Hippocampal formation (tissue), 2 donors: ENCODE measurements at regions not wholly inside any gene's neighbourhood (a gene's known extent, or its start where the extent isn't known, plus 50 kb on each side); places are given as distances from the start of the nearest gene placed in this dataset.
"Not testable (repeated sequence)": the region's sequence is repeated elsewhere in the genome, so short reads cannot be mapped to it uniquely, and the experiment has no call there.

Experiments
- DNase-seq, 2 donors: peaks; one replicate each; lab custom pipeline; 2025; lab: John Stamatoyannopoulos, UW

DNA sequence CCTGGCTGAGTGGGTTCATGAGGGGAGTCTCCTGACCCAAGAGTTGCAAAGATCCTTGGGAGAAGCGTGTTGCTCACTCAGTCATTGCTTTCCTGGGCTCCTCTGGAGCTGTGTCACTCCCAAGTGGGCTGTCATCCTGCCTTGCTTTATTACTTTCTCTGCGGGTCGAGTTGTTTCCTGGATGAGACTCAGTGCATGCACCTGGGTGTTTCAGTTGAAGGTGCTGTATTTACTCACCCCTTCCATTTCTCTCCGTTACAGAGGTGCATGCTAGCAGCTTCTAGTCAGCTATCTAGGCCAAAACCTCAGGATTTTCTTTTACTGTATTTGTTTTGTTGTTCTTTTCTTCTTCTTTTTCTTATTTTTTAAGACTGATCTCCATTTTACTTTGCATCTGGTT, 785.5 kb upstream of the EDIL3 start:
- DNase-seq: no peak

GRCh38 chr5:85173469-85173868, 788.8 kb upstream of the EDIL3 start:
- DNase-seq: no peak

DNA sequence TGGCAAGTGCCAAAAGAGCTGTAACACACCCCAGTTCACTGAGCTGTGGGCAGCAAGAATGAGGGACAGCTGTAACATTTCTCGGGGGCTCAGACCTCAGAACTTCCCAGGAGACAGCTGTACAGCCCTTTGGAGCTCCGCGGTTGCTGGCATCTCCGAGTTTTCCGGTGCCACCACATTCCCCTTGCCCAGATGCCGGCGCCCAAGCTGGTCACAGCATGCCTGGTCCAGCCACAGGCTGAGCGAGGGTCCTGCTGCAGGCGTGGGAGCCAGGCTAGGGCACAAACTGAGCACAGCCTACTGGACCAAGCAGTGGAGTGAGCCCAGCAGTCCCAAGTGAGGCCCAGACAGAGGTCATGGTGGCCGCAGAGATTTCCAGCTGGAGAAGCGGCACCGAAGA, 797.7 kb upstream of the EDIL3 start:
- DNase-seq: no peak

GRCh38 chr5:85204289-85204688, 819.6 kb upstream of the EDIL3 start:
- DNase-seq: no peak

GRCh38 chr5:85205430-85205829, 820.8 kb upstream of the EDIL3 start:
- no peak for DNase-seq

DNA sequence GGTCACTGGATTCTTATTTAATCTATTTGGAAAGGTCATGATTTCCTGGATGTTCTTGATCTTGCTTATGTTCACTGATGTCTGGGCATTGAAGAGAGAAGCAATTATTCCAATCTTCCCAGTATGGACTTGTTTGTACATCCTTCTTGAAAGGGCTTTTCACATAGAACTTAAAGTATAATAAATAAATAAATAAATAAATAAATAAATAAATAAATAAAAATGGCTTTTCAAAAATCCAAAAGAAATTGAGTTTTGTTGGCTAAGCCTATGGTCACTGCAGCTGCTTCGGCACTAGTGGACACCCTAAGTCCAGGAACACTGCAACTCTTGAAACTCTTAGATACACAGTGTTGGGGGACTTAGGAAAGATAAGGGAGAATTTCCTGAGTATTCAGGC, 840.7 kb upstream of the EDIL3 start:
- DNase-seq: no peak

DNA sequence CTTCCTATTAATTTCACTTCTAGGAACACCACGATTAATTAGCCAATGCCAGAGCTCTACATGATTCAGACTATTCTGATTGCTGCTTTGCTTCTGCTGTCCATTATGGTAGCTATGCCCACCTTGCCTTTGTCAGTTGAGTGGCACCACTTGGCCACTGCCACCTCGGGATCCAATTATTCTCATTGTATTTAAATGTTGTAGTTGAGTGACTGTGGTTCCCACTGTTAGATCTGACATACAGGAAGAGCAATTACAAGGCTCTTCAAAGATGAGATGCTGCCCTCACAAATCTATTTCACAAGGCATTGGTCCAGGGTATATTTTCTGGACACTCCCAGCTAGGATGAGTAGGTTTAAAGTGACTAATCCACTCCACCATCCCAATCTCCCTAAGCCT, 864.5 kb upstream of the EDIL3 start:
- DNase-seq: no peak

DNA sequence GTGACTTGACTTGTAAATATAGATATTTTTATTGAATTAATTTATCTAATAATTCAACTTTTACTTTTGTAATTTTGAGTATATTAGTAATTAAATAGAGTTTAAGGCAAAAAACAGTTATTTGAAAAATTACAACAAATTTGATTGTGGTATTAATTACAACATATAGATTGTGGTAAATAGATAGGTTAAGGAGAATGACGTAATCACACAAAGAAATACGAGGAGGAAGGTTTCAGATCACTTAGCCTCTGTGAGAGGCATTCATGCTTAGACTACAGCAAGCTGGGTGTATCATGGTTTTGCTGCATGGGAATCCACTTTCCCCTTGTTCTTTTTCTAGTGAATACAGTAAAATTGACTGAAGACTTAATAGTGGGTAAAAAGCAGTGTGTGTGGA, 878.4 kb upstream of the EDIL3 start:
- DNase-seq: no peak

DNA sequence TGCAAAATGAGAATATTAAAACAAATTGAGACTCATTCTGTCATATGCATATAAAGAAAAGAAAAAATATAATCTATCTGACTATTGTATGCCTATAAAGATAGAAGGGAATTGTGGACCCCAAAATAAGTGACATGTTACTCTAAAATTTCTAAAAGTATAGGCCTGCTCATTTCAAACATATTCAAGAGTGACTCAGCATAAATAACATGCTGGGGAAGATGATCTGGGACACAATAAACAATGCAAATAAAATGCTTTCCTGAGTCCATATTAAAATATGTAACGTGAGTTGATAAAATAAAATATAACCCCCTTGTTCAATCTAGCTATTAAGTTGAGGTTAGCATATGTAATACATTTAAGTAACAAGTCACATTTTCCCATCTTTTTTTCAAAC, 882.0 kb upstream of the EDIL3 start:
- no peak for DNase-seq

GRCh38 chr5:85268194-85268593, 883.5 kb upstream of the EDIL3 start:
- no peak for DNase-seq

GRCh38 chr5:85278193-85278592, 893.5 kb upstream of the EDIL3 start:
- DNase-seq: no peak

GRCh38 chr5:85288914-85289313, 904.2 kb upstream of the EDIL3 start:
- no peak for DNase-seq

DNA sequence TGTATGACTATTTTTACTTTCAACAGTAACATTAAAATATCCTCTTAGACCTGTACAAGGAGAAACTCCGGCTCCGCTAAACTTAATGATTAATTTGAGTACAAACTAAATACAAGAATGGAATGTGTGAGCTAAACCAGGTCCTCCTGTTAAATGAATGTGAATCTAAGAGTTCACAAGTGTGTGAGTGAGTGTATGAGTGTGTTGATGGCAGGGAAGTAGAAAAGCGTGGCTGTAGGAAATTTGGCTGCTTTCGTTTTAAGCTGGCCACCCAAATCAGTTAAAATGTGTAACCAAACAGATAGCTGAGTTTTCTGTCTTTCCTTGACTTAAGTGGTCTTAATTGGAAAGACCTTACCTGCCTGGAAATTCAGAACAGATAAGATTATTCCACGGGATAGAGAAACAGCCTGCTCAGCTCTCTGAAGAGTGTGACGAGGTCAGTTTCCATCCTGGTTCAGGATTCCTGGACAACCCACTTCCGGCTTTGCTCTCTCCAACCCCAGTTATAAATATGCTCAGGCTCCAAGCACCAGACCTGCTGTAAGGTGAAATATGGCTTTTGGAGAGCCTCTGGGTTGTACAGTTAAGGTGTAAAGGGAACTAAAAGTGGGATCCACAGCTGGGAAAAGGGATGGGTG, 908.6 kb upstream of the EDIL3 start:
- no peak for DNase-seq

GRCh38 chr5:85304524-85304923, 919.8 kb upstream of the EDIL3 start:
- DNase-seq: no peak

- DNase-seq: no peak
These were observed 921.1 kb upstream of the EDIL3 start for GRCh38 chr5:85305766-85306165.

- DNase-seq: no peak
These were observed 926.9 kb upstream of the EDIL3 start for GRCh38 chr5:85311536-85311935.

DNA sequence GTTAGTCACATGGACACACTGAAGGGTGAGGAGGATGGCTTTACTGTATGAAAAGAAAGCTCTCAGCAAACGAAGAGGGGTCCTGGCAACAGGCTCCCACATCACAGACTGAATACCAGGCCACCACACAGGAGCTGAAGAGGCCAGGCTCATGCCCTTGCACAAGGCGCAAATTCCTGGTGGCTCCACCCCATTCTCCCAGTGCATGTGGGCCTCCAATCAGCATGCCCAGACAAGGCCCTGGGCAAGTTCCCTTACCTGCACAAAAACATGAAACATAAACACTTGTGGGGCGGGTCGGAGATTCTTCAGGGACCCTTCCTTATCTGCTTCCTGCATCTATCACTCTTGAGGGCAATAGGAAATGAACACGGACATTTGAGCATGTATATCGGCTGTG, 935.8 kb upstream of the EDIL3 start:
- no peak for DNase-seq

DNA sequence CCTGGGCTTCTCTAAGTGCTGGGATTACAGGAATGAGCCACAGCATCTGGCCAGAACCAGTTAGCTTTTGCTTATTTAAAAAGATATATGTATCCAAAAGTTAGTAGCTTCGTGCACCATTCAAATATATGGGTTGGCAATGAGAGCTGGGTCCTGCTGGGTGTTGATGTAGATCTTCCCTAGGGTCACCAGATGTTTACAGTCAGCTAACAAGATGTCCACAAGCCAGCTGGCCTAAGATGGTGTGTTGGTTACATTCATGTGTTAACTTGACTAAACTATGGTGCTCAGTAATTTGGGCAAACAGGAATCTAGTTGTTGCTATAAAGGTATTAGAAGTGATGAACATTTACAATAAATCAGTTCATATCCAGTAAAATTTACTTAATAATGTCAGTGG, 948.6 kb upstream of the EDIL3 start:
- no peak for DNase-seq

DNA sequence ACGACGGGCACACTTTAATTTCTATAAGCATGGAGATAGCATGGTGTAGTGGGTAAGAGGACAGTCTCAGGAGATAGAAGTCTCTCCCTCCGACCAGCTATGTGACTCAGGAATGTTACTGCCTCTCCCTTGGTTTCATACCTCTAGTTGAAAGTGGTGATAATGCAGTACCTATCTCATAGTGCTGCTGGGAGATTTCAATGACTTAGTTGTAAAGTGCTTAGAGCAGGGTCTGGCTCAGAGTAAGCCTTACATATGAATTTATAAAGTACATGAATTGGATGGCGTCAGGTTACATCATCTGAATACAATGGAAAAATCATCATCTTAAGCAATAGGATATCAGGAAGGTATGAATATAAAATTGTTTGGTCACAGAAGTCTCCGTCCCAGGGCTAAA, 952.8 kb upstream of the EDIL3 start:
- no peak for DNase-seq

DNA sequence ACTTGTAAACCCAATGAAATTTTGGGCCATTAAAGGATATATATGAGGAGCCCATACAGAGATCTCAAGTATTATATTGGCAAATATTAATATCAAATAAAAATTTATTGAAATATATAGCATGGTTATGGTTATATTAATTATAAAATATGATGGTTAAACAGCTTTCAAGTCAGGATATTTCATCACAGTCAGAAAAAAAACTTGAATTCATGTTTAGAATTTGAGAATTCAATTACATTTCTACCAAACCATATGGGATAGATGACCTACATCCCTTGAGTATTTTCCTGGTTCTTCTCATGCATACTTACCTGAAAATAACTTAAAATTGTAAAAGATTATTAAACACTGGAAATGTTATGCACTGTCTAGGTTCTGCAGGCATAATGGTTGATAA, 956.1 kb upstream of the EDIL3 start:
- no peak for DNase-seq

GRCh38 chr5:85345818-85346217, 961.1 kb upstream of the EDIL3 start:
- DNase-seq: no peak

DNA sequence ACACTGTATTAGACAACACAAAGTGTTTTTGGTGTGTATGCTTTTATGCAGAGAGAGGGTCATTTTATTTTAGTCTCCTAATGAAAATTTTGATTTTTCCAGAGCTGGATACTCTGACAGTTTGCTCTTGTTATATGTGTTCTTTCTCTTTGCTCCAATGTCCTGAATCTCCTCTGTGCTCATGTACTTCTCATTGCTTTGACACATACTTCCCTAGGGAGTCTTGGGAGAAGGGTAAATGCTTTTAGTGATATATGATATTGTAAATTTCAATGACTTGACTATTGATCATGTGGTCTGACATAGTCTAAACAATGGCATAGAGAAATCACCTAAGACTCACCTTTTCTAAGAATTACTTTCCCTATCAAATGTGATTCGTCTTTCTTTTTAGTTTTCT, 972.6 kb upstream of the EDIL3 start:
- DNase-seq: no peak

- DNase-seq: no peak
These were observed 990.8 kb upstream of the EDIL3 start for GRCh38 chr5:85375525-85375924.

- DNase-seq: no peak
These were observed 1004.1 kb upstream of the EDIL3 start for GRCh38 chr5:85388770-85389169.

GRCh38 chr5:85392309-85392708, 1007.6 kb upstream of the EDIL3 start:
- not testable (repeated sequence) for DNase-seq
